Amniotic epithelial cell (primary cell): ENCODE measurements at regions not wholly inside any gene's neighbourhood (a gene's known extent, or its start where the extent isn't known, plus 50 kb on each side); places are given as distances from the start of the nearest gene placed in this dataset.
"Not testable (repeated sequence)": the region's sequence is repeated elsewhere in the genome, so short reads cannot be mapped to it uniquely, and the experiment has no call there.

Source experiments
- DNase-seq: peaks from one replicate; pipeline ENCODE4 v3.0.0-alpha.2; 2010; ENCODE audit warnings: low read depth

DNA sequence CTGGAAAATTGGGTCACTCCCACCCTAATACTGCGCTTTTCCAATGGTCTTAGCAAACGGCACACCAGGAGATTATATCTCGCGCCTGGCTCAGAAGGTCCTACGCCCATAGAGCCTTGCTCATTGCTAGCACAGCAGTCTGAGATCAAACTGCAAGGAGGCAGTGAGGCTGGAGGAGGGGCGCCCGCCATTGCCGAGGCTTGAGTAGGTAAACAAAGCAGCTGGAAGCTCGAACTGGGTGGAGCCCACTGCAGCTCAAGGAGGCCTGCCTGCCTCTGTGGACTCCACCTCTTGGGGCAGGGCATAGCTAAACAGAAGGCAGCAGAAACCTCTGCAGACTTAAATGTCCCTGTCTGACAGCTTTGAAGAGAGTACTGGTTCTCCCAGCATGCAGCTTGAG is 362.6 kb upstream of the GOT2 start:
- DNase-seq = not testable (repeated sequence)

DNA sequence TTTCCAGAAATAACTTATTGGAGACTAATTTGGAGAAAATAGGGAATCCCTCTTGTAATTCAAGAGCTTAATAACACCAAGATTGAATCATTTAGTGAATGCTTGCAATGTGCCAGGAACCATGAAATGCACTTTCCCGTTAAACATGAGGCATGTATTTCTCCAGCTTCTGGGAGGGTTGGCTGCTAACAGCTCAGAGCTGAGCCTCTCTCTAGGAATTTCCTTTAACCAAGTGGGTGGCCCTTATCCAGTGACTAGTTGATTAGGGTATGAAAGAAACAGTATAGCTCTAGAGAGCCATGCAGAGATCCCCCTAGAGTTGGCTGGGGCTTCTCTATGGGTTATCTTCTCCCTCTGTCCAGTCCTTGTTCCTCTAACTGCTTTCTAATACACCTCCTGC is 356.4 kb upstream of the GOT2 start:
- DNase-seq = no peak

DNA sequence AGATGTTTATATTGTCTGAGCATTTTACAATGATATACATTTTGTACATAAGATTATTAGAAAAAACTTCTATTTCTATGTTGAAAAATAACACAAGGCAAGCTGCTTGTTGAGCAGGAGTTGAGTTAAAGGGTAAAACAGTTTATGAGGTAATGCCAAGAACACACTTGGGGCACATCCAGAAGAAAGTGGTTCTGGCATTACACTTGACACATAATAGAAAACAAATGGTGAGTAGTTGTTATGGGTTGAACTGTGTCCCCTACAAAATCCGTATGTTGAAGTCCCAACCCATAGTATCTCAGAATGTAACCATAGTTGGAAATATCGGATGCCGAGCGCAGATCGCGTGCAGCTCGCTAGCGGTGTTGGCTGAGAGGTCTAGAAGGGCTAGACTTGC is 354.3 kb upstream of the GOT2 start:
- DNase-seq = no peak

DNA sequence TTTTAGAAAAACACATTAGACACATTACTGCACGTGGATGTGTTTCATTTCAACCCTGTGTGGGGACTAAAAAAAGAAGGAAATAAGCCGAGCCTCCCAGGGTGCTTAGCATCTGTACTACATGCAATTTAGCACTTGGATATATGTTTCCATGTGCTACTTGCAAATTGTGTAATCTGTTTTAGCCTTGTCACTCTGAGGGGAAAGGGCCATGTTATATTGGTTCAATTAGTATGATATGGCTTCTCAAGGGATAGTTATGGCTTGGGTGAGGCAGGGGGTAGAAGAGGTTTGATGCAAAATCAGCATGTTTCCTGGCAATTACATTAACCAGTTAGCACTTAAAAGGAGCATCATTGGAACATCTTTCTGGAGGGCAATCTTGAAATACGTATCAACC is 353.5 kb upstream of the GOT2 start:
- no peak for DNase-seq

DNA sequence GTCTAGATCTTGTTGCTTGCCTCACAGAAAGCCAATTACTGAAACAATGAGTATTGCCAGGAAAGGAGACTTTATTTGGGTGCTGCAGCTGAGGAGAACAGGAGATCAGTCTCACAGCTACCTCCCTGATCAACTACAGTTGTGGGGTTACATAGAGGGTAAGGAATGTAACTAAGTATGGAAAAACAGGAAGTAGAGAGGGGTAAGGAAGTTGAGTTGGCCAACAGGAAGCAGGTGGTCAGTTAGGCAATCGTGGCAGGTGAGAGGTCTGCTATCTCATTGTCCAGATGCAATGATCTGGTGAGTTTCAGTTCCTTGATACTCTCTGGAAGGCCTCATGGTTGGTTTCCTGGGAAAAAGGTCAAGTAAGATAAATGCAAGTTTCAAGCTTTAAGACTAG is 333.1 kb upstream of the GOT2 start:
- peak; percentile 2 for DNase-seq

DNA sequence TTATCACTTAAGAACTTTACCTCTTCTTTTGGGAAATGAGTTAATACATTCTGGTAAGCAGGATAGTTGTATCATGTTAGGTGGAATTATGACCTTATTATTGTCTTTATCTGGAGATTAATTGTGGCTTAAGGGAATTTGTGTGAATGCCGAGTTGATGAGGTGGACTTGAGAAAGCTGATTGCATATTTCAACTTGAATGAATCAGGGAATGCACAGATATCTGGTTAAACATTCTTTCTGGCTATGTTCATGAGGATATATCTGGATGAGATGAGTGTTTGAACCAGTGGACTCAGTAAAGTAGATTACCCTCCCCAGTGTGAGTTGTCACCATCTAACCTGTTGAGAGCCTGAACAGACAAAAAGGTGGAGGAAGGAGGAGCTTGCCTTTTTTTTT is 326.1 kb upstream of the GOT2 start:
- DNase-seq = peak; percentile 72

DNA sequence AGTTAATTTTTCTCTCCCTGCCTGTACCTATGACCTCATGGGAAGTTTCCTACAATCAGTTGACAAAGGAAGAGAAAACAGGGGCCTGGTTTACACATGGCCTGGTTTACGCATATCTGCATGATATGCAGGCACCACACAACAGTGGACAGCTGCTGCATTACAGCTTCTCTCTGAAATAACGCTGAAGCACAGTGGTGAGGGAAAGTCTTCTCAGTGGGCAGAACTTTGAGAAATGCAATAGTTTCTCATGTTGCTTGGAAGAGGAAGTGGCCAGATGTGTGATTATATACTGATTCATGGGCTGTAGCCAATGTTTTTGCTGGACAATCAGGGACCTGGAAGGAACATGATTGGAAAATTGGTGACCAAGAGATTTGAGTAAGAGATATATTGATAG is 324.1 kb upstream of the GOT2 start:
- DNase-seq = no peak

DNA sequence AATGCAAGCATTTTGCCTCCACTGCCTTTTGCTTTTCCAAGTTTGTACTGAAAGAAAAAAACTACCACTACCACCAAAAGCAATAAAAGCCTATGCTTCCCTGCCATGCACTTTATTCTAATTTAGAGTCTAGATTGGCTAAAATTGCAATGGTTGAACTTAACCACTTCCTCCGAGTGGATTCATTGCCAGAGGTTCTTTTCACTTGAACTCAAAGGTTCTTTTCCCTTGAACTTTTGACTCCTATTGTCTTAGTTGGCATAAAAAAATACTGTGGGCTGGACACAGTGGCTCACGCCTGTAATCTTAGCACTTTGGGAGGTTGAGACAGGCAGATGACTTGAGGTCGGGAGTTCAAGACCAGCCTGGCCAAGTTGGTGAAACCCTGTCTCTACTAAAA is 319.8 kb upstream of the GOT2 start:
- DNase-seq = no peak

DNA sequence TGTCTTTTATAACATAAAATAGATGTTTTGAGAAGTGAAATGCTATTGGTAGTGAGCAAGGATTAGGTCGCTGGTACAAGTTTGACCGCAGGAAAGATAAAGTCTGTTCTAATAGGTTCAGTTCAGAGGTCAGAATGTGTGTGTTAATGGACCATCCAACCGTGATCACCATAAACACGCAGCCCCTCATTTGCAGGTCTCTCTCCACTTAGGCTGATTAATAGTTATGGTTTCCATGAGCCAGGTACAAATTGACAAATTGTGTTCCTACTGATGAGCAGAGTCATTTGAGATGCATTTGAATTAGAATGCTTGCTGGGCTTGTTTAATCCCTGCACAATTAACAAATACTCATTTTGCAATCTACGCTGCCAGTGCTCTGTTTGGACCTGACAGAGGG is 318.1 kb upstream of the GOT2 start:
- DNase-seq = no peak

DNA sequence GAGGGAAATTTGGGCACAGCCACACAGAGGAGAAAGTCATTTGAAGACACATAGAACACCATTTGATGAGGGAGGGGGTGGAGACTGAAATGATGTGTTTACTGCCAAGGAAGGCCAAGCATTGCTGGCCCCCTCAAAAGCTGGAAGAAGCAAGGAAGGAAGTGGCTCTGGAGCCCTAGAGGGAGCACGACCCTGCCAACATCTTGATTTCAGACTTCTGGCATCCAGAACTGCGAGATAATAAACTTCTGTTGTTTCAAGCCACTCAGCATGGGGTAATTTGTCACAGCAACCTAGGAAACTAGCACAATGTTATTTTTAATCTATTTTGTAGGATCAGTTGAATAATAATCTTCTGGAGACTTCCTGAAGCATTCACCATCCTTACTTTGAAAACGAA is 314.8 kb upstream of the GOT2 start:
- no peak for DNase-seq

DNA sequence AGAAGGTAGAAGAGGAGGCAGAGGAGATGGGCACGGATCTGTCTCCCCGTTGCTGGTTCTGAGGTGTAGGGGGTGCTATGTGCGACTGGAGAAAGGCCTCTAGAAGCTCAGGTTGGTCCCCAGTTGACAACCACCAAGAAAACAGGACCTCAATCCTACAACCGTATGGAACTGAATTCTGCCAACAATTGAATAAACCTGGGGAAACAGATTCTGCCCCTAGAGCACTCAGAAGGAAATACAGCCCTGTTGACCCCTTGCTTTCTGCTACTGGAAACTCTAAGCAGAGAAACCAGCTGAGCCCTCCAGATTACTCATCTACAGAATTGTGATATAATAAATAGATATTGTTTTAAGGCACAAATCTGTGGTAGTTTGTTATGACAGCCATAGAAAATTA is 313.0 kb upstream of the GOT2 start:
- no peak for DNase-seq

DNA sequence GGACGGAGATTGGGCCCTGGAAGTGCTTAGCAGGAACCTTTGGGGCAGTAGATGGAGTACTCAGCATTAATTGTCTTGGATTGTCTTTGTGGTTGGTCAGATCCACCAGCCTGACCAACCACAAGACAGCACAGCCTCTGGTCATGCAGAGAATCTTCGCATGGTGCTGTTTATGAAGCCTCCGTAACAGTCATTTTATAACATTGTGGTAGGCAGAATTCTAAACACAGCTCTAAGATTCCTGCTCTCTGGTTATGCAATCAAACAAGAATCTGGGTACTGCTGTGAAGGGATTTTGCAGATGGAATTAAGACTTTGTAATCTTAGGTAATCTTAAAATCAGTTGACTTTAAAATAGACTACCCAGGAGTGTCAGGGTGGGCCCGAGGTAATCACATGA is 312.2 kb upstream of the GOT2 start:
- peak; percentile 47 for DNase-seq

DNA sequence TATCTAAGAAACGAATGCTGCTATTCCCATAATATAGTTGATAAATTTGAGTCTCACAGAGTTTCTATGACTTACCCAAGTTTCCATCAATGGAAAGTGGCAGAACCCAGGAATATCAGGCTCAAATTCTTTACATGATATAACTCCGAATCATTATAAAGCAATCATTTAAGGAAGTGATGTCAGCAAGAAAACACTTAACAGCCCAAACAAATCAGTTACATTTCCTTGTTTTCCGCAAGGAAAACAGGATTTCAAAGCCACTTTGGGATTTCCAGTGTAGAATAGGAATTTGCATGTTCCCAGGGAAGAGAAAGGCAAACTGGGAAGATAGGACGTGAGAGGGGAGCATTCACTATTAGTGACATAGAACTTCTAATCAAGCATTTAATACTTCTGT is 311.4 kb upstream of the GOT2 start:
- DNase-seq = no peak

DNA sequence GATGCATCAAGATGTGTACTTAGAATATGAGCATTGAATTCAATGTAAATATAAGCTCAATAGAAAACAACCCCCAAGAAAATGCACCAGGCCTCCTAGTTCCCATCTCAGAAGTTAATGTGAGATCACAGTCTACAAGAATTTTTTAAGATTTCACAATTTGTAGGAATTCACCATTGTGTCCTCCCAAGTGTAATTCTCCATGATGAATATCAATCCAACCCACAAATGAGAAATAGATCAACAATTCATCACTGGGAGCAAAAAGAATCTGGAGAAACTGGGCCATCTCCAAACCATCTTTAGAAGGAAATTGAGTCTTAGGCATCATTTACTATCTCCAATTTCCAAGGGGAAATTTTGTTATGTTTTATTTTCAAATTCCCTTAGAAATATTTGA is 310.5 kb upstream of the GOT2 start:
- peak; percentile 7 for DNase-seq

DNA sequence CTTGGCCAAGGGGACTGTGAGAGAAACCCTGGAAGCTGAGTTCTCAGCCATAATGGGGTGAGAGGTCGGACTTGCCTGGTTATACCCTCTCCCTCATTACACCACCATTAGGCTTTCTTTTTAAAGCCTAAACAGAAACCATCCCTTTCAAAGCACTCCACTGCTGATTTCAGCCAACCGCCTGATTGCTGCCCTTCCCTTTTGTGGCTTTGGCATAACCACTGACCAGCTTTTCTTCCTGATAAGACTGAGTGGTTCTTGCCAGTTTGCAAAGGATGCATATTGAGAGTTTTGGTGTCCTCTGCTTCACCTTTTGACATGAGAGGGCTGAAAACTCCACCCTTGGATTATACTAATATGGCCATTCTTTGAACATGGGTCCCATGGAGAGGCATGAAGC is 308.2 kb upstream of the GOT2 start:
- DNase-seq = no peak

DNA sequence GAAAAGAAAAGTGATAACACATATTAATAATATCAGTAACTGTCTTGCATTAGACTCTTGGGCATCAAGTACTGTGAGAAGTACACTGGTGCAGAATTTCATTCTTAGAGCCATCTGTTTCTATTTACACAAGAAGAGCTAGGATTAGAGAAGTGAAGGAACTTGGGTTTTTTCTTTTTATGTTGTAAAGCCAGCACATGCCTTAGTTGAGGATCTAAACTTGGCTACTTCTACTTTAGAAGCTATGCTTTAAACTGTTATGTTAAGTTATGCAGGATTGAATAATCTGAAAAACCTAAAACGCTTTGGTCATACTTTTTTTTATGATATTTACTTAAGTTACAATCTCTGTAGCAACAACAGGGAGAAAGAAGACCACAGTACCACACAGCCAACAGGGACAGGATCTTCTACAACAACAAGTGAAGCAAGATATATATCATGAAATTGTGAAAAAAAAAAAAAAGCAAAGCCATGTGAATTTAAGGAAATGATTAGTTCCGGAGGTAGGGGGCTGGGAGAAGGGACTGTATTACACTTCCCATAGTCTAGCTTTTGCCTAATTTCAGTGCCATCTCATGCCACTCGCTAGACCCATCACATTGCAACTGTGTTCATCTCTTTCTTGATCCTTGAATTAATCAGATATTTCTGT is 305.1 kb upstream of the GOT2 start:
- no peak for DNase-seq

DNA sequence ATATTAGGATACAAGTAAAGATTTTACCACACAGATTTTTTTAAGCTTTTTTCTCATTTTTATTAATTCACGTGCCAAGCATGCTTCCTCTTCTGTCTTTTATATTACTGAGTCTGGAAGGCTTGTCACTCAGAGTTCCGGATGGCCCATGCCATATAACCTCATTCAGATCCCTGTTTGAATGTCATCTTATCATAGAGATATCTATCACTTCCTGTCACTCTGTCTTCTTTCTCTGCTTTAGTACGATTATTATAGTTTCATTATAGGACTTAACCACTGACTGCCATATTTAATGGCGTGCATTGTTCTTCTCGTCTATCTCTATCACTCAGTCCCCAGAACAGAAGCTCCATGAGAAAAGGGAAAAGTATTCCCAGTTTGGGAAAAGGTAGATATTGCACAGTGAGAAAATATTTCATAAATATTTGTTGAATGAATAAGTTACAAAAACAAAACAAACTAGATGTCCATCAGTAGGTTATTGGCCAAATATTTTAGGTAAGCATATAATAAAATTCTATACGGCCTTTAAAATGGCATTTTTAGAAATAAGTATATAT is 296.9 kb upstream of the GOT2 start:
- no peak for DNase-seq

DNA sequence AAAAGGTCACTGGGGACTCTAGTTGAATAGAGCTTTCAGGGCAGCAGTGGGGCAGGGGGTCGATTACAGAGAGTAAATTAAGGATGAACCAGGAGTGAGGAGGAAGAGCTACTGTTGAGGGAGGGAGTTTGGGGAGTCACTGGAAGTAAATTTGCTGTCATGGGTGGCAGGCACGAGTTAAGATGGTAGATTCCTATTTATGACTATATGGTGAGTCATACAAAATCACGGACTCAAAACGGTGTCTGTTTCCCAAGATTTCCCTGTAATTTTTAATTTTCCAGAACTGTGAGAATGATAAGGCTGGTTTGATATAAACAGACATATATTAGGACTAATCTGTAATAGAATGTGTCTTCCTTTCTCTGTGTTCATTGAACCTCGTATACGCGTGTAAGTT is 287.6 kb upstream of the GOT2 start:
- DNase-seq = peak; percentile 2

DNA sequence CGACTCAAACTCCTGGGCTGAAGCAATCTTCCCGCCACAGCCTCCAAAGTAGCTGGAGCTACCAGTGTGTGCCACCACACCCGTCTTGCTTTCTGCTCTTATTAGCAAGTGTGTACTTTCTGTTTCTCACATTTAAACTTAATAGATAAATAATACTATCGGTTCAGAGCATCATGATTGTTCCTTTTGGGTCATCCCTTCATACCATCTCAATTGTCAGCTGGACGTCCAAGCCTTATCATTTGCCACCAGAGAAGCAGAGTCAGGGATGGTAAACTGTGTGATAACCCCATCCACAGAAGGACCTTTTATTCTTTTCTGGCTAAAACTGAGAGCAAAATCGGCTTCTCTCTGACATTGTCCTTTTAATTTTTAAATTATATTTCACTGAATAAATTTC is 279.8 kb upstream of the GOT2 start:
- DNase-seq = no peak

DNA sequence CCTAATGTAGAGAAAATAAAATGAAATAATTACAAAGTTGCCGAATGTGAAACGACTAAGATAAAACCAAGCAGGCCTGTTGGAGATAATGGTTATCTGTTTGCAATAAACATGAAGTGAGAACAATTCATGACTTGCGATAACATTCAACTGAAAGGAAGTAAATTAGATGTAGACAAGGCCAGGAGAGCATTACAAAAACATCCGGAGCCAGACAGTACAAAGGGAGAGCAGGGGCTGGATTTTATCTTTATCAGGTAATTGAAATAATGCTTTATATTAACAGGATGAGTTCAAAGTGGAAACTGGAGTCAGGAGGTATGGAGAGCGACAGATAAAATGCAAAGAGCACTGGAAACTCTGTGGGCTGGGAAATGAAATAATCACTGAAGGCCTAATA is 265.6 kb upstream of the GOT2 start:
- DNase-seq = no peak

DNA sequence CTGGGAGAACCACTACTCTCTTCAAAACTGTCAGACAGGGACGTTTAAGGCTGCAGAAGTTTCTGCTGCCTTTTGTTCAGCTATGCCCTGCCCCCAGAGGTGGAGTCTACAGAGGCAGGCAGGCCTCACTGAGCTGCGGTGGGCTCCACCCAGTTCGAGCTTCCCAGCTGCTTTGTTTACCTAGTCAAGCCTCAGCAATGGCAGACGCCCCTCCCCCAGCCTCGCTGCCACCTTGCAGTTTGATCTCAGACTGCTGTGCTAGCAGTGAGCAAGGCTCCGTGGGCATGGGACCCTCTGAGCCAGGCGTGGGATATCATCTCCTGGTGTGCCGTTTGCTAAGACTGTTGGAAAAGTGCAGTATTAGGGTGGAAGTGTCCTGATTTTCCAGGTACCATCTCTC is 258.6 kb upstream of the GOT2 start:
- not testable (repeated sequence) for DNase-seq

DNA sequence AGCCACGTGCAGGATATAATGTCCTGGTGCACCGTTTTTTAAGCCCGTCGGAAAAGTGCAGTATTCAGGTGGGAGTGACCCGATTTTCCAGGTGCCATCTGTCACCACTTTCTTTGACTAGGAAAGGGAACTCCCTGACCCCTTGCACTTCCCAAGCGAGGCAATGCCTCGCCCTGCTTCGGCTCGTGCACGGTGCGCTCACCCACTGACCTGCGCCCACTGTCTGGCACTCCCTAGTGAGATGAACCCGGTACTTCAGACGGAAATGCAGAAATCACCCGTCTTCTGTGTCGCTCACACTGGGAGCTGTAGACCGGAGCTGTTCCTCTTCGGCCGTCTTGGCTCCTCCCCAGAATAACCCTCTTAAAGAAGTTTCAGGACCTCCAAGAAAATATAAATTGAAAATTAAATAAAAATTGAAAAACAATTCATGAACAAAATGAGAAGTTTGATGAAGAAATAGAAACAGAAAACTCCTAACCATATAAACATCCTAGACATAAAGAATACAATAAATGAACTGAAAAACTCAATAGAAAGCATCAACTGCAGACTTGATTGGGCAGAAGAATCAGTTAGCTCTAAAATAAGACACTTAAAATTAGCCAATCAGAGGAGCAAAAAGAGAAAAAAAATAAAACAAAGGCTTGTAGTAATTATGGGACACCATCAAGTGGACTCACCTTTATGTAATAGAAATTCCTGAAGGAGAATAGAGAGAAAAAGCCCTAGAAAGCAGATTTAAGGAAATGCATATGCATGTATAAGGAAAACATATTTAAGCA is 249.3 kb upstream of the GOT2 start:
- not testable (repeated sequence) for DNase-seq

DNA sequence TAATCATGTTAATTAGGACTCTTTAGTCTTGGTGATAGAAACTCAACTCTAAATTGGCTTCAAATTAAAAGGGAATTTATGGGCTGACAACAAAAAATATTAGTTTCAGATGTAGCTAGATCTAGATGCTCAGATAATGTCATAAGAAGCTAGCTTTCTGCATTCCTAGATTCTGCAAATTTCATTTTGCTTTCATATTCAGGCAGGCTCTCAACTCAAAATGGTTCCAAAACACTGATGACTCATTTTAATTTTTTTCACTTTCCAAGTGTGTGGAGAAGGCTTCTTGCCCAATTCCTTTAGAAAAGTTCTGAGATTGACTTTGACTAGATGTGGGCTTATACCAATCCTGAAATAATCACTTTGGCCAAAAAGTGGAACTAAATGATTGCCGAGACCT is 236.7 kb upstream of the GOT2 start:
- DNase-seq = no peak

DNA sequence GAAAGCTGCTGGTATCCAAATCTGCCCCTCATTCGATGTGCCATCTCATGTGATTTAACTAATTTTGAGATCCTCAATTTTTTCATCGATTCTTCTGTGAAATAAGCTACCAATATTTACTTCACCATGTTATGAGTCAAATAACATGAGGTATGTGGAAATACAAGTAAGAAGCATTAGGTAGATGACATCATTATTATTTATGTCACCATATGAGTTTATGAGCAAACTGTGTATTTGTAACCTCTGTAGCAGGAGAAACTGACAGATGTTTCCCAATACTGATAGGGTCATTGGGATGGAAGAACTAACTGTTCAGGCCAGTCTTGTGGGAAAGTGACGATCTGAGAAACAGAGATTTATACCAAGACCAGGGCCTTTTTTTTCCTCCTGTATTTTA is 229.4 kb upstream of the GOT2 start:
- DNase-seq = no peak
